Hepatocyte (in vitro differentiated cells): ENCODE measurements at regions not wholly inside any gene's neighbourhood (a gene's known extent, or its start where the extent isn't known, plus 50 kb on each side); places are given as distances from the start of the nearest gene placed in this dataset.

Source experiments
- DNase-seq: peaks from one replicate; pipeline ENCODE4 v3.0.0-alpha.2; 2016; ENCODE audit warnings: low spot score
- H2AFZ ChIP-seq: fragments of 200-600 bp; sonication (generic); 2 replicates; pipeline ENCODE4 v1.6.0; 2016; ENCODE audit warnings: antibody characterized with exemption, mild to moderate bottlenecking
- H3K27ac ChIP-seq: fragments of 200-600 bp; sonication (generic); 2 replicates; pipeline ENCODE4 v1.5.1; 2016; ENCODE audit warnings: mild to moderate bottlenecking
- H3K27me3 ChIP-seq: fragments of 200-600 bp; sonication (generic); 2 replicates; pipeline ENCODE4 v1.6.1; 2016
- H3K36me3 ChIP-seq: fragments of 200-600 bp; sonication (generic); replicated peaks from 2 replicates; pipeline ENCODE4 v1.5.1; 2016; ENCODE audit warnings: low read depth; ENCODE audit not compliant: insufficient read depth
- H3K4me1 ChIP-seq: fragments of 200-600 bp; sonication (generic); 2 replicates; pipeline ENCODE4 v1.5.1; 2016; ENCODE audit warnings: mild to moderate bottlenecking, moderate library complexity; ENCODE audit not compliant: insufficient read depth
- H3K4me2 ChIP-seq: fragments of 200-600 bp; sonication (generic); 2 replicates; pipeline ENCODE4 v1.6.0; 2016
- H3K4me3 ChIP-seq: fragments of 200-600 bp; sonication (generic); 2 replicates; pipeline ENCODE4 v1.5.1; 2016; ENCODE audit warnings: mild to moderate bottlenecking
- H3K79me2 ChIP-seq: fragments of 200-600 bp; sonication (generic); 2 replicates; pipeline ENCODE4 v1.6.0; 2017; ENCODE audit warnings: mild to moderate bottlenecking
- H3K9me2 ChIP-seq: fragments of 200-600 bp; sonication (generic); replicated peaks from 2 replicates; pipeline ENCODE4 v1.6.0; 2017; ENCODE audit warnings: mild to moderate bottlenecking; ENCODE audit not compliant: insufficient read depth
- H3K9me3 ChIP-seq: fragments of 200-600 bp; sonication (generic); 2 replicates; pipeline ENCODE4 v1.5.1; 2016; ENCODE audit warnings: low read depth, mild to moderate bottlenecking
- H4K20me1 ChIP-seq: fragments of 200-600 bp; sonication (generic); 2 replicates; pipeline ENCODE4 v1.6.0; 2016; ENCODE audit warnings: mild to moderate bottlenecking; ENCODE audit not compliant: insufficient read depth, poor library complexity, severe bottlenecking
- CTCF ChIP-seq: fragments of 200-600 bp; sonication (generic); IDR thresholded peaks from 2 replicates; pipeline ENCODE4 v1.5.1; 2016; ENCODE audit warnings: antibody characterized with exemption, mild to moderate bottlenecking; ENCODE audit not compliant: poor library complexity
- EZH2 ChIP-seq: fragments of 200-600 bp; sonication (generic); IDR thresholded peaks from 2 replicates; pipeline ENCODE4 v1.6.1; 2016; ENCODE audit warnings: antibody characterized with exemption, mild to moderate bottlenecking, borderline replicate concordance
- EZH2phosphoT487 ChIP-seq: fragments of 200-600 bp; sonication (generic); IDR thresholded peaks from one replicate; pipeline ENCODE4 v1.6.1; 2018; ENCODE audit warnings: antibody characterized with exemption, mild to moderate bottlenecking, low read depth, moderate library complexity; ENCODE audit not compliant: unreplicated experiment, severe bottlenecking
- WGBS: methylation state at CpG from one replicate; pipeline ENCODE4 v1.1.6; 2016; ENCODE audit warnings: low lambda C conversion rate; ENCODE audit errors: missing lambda C conversion rate; 5-methylcytosine and 5-hydroxymethylcytosine counted together

GRCh38 chr3:117399311-117400078 lies 689.9 kb downstream of the TUSC7 start:
- H3K36me3 ChIP-seq, result no peaks in the 10 kb centered on the region
- no peak for DNase-seq
- WGBS, result 50% methylated on average over 5 of the region's 5 CpGs
- H4K20me1 ChIP-seq, result no peaks in the 10 kb centered on the region
- no peaks in the 10 kb centered on the region for H3K9me3 ChIP-seq
- H3K4me2 ChIP-seq, result peak overlapping the region; percentile 46
- H3K27me3 ChIP-seq, result no peaks in the 10 kb centered on the region
- H3K9me2 ChIP-seq, result no peaks in the 10 kb centered on the region
- peaks cover 25% of the 10 kb centered on the region for H3K4me1 ChIP-seq
- H3K27ac ChIP-seq, result no peak overlapping the region
- H3K4me3 ChIP-seq, result no peak overlapping the region
- no peak overlapping the region for H2AFZ ChIP-seq
- H3K79me2 ChIP-seq, result no peaks in the 10 kb centered on the region
- TF ChIP-seq EZH2, result no peak
- TF ChIP-seq EZH2phosphoT487, result no peak
- no peak for TF ChIP-seq CTCF

GRCh38 chr3:117400303-117400702 lies 690.7 kb downstream of the TUSC7 start:
- no peak for TF ChIP-seq EZH2
- TF ChIP-seq EZH2phosphoT487, result no peak
- TF ChIP-seq CTCF, result no peak
- DNase-seq, result no peak
- Histone ChIP-seq H3K27me3 (no peaks in the 10 kb centered on the region), H3K4me2 (peak overlapping the region; percentile 46), H3K9me3 (no peaks in the 10 kb centered on the region), H3K9me2 (no peaks in the 10 kb centered on the region), H3K4me1 (peaks cover 25% of the 10 kb centered on the region), H3K4me3 (no peak overlapping the region), H3K27ac (peak overlapping the region; percentile 16), H3K36me3 (no peaks in the 10 kb centered on the region), H3K79me2 (no peaks in the 10 kb centered on the region), H2AFZ (no peak overlapping the region), H4K20me1 (no peaks in the 10 kb centered on the region)
- WGBS, result 52% methylated on average over 7 of the region's 7 CpGs

- Histone ChIP-seq H3K9me2 (no peaks in the 10 kb centered on the region), H3K79me2 (no peaks in the 10 kb centered on the region), H3K9me3 (no peaks in the 10 kb centered on the region), H3K27ac (no peak overlapping the region), H3K4me1 (peaks cover 17% of the 10 kb centered on the region), H3K4me2 (no peak overlapping the region), H2AFZ (no peak overlapping the region), H3K36me3 (no peaks in the 10 kb centered on the region), H3K27me3 (no peaks in the 10 kb centered on the region), H4K20me1 (no peaks in the 10 kb centered on the region), H3K4me3 (no peak overlapping the region)
- DNase-seq, result no peak
- TF ChIP-seq EZH2phosphoT487 (no peak), CTCF (no peak), EZH2 (no peak)
These were observed 694.6 kb downstream of the TUSC7 start for GRCh38 chr3:117404141-117404540.
